Activated CD4-positive, CD25-positive, alpha-beta regulatory T cell treated with anti-CD3 and anti-CD28 coated beads, Interleukin-2, amount 50 U/mL, for 24 hours (primary cell): ENCODE measurements at regions not wholly inside any gene's neighbourhood (a gene's known extent, or its start where the extent isn't known, plus 50 kb on each side); places are given as distances from the start of the nearest gene placed in this dataset.

Experiments used
- ATAC-seq, 2 donors: fragments of 150-1000 bp; cut with Tn5 transposase; one replicate each; pipeline ENCODE4 v1.10.0; 2021; ENCODE audit warnings: mild to moderate bottlenecking in 1 of 2, moderate library complexity in 1 of 2

DNA sequence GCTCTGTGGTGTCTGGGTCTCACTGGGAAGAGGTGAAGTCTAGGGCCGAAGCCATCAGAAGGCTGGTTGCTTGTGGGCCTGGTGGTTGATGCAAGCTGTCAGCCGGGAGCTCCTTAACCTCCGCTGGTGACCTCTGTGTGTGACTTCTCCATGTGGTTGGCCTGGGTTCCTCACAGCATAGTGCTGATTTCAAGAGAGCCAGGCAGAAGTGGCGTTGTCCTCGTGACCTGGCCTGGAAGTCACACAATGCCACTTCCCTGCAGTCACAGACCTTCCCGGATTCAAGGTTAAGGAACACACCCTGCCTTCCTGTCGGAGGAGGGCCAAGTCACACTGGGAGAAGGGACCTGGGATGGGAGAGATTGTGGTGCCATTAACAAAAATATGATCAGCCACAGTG lies 303.7 kb upstream of the HS6ST1 start:
- ATAC-seq: no peak

DNA sequence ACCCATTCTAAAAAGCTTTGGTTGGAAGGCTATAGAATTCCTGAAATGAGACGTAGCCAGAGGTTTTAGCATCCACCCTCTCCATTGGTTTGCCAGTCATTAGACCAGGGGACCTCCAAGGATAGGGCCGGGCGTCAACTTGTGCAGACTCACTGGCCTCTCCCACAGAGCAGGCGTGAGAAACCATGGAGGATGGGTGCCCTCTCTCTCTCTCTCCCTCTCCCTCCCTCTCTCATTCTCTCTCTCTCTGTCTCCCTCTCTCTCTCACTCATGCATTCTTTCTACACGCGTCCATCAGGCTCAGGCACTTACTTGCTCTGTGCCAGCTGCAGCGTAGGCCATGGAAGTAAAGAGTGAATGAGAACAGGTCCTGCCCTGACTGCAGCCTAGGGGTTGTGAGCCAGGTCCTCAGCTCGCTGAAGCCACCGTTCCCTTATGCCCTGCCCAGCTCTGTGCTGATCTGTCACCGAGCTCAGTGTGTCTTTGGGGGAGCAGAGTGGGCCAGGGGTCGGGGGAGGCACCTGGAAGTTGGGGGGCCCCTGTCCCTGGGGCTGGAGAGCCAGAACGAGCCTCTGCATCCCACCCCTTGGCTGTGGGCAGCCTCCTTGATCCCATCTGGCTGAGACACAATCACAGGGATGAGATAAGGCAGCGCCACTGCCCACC lies 304.4 kb upstream of the HS6ST1 start:
- no peak for ATAC-seq

DNA sequence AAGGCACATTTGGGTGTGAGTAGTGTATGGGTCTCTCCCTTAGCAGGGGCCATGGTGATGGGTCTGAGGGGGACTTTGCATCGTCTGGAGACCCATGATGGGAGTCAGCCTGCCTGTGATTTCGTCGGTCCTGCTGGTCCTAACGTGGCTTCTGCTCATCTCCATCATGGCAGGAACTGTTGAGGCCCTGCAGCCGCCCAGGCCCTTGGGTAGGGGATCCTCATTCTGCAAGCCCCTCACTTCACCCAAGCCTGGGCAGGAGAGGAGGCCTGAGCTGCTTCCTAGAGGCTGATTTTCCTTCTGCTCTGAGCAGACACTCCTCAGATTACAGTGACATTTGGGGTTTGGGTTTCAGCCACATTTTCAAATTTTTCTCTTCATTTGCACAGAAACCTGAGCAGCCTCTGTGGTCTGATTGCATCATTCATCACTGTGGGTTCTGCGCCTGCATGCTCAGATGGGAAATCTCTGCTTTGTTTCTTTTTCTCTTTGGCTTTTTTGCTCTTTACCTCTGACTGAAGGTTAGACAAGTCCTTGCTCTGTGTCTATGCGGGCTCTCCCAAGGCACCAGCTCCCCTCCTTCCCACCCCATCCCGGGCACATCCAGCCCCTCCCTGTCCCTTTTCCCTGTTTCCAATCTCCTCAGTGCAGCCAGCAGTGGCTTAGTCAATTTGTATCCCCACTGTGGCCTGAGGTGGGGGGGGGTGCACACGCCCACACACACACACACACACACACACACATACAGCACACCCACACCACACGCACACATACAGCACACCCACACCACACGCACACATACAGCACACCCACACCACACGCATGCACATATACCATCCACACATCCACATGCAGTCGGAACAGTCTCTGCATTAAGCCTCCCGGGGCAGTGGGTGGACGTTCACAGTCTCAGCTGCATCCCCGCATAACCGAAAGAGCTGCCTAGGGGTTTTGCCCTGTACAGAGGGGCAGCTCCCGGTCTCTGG lies 305.4 kb upstream of the HS6ST1 start:
- no peak for ATAC-seq

- no peak for ATAC-seq
Measured at GRCh38 chr2:128624956-128625355, 306.3 kb upstream of the HS6ST1 start.

GRCh38 chr2:128625421-128625820 lies 306.8 kb upstream of the HS6ST1 start:
- no peak for ATAC-seq

GRCh38 chr2:128625963-128626759 lies 307.5 kb upstream of the HS6ST1 start:
- ATAC-seq: no peak

DNA sequence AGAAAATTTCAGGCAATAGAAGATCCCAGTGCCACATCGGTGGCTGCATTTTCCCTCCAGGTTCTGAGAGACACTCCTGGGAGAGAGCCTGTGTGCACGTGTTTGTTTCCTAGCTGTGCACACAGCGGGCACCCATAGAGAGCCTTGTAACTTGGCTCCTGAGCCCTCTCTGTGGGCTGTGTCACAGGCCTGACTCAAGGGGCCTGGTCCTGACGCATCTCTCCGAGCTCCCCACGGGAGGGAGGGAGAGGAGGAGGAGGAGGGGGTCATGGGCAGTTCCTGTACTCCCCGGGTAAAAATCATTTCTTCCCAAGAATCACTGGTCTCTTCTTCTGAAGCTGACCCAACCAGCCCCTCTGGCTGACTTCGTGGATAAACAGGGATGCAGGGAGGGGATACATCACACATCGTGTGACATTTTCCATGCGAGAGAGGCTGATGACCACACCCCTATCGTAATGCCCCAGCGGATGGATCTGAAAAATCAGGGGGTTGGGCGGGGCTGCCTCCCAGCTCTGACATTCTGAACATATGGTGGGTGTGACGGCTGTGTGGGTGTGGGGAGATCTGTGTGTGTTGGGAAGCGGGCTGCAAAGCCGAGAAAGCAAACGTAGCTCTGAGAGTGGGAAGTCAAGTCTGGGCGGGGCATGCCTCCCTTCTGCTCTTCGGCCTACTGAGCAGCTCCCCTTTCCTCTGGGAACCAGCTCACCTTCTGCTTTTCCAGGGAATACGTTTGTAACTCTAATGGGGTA lies 308.3 kb upstream of the HS6ST1 start:
- no peak for ATAC-seq

DNA sequence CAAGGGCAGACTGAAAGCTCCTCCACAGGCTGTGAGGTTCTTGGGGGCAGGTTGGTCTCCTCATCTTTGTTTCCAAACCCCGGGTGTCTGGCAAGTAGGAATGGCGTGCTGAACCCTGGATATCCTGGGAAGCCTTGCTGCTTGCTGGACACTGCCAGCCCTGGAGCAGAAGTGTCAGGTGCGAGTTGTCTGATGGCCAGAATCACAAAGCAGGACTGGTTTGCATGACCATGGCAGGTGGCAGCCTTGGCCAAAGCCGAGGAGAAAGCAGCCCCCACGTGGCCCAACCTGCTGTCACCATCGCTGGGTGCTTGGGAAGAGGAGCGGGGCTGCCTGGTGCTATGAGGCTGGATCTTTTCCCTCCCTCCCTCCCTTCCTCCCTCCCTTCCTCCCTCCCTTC lies 309.5 kb upstream of the HS6ST1 start:
- no peak for ATAC-seq

GRCh38 chr2:128628996-128629395 lies 310.3 kb upstream of the HS6ST1 start:
- no peak for ATAC-seq

DNA sequence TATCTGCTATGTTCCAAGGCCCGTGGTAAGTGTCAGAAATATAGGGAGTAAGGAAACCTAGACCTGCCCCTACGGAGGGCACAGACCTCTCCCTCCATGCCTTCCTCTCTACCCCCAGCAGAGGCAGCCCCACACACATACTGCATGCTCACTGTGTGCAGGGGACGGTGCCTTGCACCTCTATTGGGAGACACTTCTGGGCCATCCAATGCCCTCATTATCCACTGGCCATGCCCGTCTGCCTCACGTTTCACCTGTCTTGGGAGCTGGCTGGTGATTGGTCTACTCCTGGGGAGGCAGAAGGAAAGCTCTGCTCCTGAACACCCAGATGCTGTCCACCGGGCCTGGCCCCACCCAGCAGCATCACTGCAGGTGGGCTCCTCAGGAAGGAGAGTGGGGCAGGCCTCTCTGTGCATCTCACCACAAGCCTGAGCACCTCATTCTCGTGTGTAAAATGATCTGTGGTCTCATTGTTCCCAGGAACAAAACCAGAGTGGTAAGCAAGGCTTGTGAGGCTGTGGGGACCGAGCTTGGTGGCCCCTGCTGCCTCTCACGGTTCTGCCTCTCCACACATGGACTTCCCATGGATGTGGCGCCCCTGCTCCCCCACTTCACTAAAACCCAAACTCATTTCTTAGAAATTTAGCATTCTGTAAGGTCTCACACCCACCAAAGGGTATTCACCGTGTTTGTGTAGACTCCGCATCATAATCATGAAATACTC lies 312.5 kb upstream of the HS6ST1 start:
- peak in 1 of 2 donors; percentile 19 for ATAC-seq

- ATAC-seq: no peak
Measured at GRCh38 chr2:128631698-128632500, 313.2 kb upstream of the HS6ST1 start.

DNA sequence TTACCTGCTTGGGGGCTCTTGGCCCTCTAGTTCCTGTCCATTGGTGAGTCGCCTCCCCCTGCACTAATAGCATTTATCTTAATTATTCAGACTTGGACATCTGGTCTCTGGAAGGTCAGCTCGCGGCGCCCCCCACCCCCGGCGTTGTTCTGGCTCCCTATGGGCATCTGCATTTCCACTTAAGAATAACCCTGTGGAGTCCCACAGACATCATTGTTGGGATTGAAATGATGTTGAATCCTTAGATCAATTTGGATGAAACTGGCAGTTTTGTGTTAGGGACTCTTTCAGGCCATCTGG lies 313.8 kb upstream of the HS6ST1 start:
- no peak for ATAC-seq

DNA sequence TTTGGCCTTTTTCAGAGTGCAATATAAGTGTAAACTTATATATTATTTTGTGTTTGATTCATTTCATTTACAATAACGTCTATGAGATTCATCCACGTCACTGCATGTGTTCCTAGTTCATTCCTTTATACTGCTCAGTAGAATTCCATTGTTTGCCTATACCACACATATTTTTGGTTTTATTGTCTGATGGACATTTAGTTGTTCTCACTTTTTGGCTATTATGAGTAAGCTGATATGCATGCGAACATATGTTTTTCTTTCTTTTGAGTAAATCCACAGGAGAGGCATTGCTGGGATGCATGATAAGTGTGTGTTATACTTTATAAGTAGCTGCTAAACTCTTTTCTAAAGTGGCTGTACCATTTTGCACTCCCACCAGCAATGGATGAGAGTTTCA lies 314.8 kb upstream of the HS6ST1 start:
- ATAC-seq: no peak

DNA sequence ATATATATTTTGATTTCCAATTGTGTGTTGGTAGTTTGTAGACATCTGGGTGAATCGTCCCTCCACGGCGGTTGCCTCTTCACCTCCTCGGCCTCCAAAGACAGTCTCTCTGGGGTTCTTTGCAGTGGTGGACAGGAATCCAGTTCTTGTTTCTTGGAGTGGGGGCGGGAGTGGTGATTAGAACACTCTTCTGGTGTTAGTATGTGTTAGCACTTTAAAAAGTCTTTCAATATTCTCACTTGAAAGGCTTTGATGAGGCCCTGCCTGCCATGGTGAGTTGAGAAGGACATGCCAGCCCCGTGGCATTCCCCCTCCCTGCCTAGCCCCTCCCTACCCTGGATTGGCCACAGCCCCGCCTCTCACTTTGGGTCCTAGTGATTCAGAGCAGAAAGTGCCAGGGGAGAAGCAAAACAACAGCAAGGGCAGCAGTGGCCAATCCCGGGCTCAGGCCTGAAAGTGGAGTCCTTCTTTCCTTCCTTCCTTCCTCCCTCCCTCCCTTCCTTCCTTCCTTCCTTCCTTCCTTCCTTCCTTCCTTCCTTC lies 316.8 kb upstream of the HS6ST1 start:
- ATAC-seq: no peak

GRCh38 chr2:128636802-128637147 lies 318.1 kb upstream of the HS6ST1 start:
- no peak for ATAC-seq

- no peak for ATAC-seq
Measured at GRCh38 chr2:128637481-128638155, 318.9 kb upstream of the HS6ST1 start.

DNA sequence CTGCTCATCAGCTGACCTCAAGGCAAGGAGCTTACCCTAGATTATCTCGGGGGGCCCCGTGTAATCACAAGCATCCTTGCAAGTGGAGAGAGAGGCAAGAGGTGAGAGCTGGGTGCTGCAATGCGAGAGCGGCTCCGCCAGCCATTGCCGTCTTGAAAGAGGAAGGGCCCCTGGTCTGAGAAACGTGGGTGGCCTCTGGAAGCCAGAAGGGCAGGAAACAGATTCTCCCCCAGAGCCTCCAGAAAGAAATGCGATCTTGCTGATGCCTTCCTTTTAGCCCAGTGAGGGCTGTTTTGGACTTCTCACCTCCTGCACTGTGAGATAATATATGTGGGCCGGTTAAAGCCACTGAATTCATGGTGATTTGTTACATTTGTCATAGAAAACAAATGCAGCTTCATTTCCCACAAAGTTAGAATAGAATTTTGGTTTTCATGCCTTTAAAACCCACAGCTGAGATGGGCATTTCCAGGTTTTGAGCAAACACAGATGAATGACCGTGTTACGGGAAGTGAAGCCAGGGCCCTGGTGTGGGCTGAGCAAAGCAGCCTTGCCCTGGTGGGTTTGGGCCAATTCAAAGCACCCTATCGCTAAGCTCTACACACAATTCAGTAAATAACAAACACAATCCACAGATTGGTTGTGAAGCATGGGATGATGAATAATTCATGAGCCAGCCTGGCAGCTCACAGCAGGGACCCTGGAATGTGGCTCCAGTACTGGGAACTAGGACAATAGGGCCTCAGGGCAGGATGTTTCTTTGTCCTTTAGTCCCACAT lies 319.9 kb upstream of the HS6ST1 start:
- ATAC-seq: no peak

DNA sequence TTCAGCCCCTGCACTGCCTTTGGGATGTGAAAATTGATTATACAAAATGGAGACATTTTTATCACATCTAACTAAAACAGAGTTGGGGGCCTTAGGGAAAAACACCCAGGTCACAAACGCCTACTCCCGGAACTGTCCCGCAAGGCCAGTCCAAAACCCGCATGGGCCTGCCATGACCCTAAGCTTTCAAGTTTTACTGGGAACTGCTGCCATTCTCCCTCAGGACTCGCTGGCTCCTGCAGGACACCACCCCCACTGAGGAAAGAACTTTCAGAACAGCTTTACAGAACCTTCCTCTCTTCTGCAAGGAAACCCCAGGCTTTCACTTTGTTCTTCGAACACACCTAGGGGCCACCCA lies 320.4 kb upstream of the HS6ST1 start:
- no peak for ATAC-seq

GRCh38 chr2:128639693-128640092 lies 321.0 kb upstream of the HS6ST1 start:
- ATAC-seq: no peak
